Mucosa of rectum (tissue), 2 donors: ENCODE measurements at regions not wholly inside any gene's neighbourhood (a gene's known extent, or its start where the extent isn't known, plus 50 kb on each side); places are given as distances from the start of the nearest gene placed in this dataset.

Source experiments
- H3K27ac ChIP-seq, 2 donors: one replicate each; pipeline ENCODE4 v1.7.0; 2013; ENCODE audit warnings: inconsistent platforms in 2 of 2, low read depth in 2 of 2, low read length in 2 of 2
- H3K27me3 ChIP-seq, 2 donors: one replicate each; pipeline ENCODE4 v1.7.0; 2013; ENCODE audit warnings: low read length in 2 of 2; ENCODE audit not compliant: control insufficient read depth in 2 of 2, insufficient read depth in 2 of 2
- H3K36me3 ChIP-seq, 2 donors: one replicate each; pipeline ENCODE4 v1.7.0; 2013; ENCODE audit warnings: low read length in 2 of 2; ENCODE audit not compliant: control insufficient read depth in 2 of 2, insufficient read depth in 2 of 2
- H3K4me1 ChIP-seq, 2 donors: one replicate each; pipeline ENCODE4 v1.7.0; 2013; ENCODE audit warnings: low read length in 2 of 2, mild to moderate bottlenecking in 1 of 2; ENCODE audit not compliant: control insufficient read depth in 2 of 2, insufficient read depth in 2 of 2
- H3K4me3 ChIP-seq, 2 donors: one replicate each; pipeline ENCODE4 v1.7.0; 2013; ENCODE audit warnings: low read length in 2 of 2
- H3K9ac ChIP-seq, 2 donors: one replicate each; pipeline ENCODE4 v1.7.0; 2013; ENCODE audit warnings: low read length in 2 of 2, low read depth in 1 of 2, mild to moderate bottlenecking in 1 of 2
- H3K9me3 ChIP-seq, 2 donors: one replicate each; pipeline ENCODE4 v1.7.0; 2013; ENCODE audit warnings: low read length in 2 of 2; ENCODE audit not compliant: control insufficient read depth in 2 of 2
- donor health status: healthy.
- donor health status: Normal muscosa, but diverticular disease.

- H3K27ac ChIP-seq = no peak overlapping the region
- H3K36me3 ChIP-seq = no peaks in the 10 kb centered on the region
- H3K4me1 ChIP-seq = no peaks in the 10 kb centered on the region
- H3K9me3 ChIP-seq = no peaks in the 10 kb centered on the region
- H3K27me3 ChIP-seq = no peaks in the 10 kb centered on the region
- no peak overlapping the region for H3K4me3 ChIP-seq
- no peak overlapping the region for H3K9ac ChIP-seq
These were observed 155.2 kb downstream of the BARHL2 start for GRCh38 chr1:90561911-90562310.

DNA sequence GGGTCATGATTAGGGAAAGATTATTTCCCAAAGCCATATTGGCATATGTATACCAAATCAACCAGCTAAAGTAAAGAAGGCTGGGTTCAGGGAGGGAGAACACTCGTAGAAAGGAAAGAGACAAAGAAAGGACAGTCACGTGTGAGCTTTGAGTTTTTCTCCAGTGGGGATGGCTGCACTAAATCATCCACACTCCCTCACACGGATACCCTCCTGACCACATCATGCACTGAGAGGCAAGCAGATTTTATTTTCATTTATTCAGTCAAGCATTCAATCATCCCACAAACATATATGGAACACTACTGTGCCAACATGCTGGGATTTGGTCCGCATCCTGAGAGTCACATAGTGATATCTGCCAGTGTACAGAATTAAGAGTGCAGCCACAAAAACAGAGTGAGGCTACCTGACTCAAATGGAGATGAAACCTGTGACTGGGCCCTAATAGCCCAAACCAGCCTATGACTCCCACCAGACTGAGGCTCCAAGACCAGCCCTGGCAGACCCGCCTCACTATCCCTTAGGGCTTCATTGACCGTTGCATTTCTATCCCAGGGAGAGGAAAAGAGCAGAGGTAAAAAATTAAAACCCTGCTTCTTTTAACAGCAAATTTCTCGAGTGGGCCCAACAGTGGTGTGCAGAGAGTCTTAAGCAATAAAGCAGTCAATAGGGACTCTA lies 155.9 kb downstream of the BARHL2 start:
- H3K9me3 ChIP-seq = no peaks in the 10 kb centered on the region
- H3K36me3 ChIP-seq = no peaks in the 10 kb centered on the region
- no peak overlapping the region for H3K9ac ChIP-seq
- H3K27me3 ChIP-seq = no peaks in the 10 kb centered on the region
- no peaks in the 10 kb centered on the region for H3K4me1 ChIP-seq
- no peak overlapping the region for H3K4me3 ChIP-seq
- H3K27ac ChIP-seq = no peak overlapping the region

- no peak overlapping the region for H3K4me3 ChIP-seq
- H3K27ac ChIP-seq = no peak overlapping the region
- no peaks in the 10 kb centered on the region for H3K36me3 ChIP-seq
- H3K9ac ChIP-seq = no peak overlapping the region
- H3K9me3 ChIP-seq = no peaks in the 10 kb centered on the region
- no peaks in the 10 kb centered on the region for H3K4me1 ChIP-seq
- H3K27me3 ChIP-seq = no peaks in the 10 kb centered on the region
These were observed 158.2 kb downstream of the BARHL2 start for GRCh38 chr1:90558754-90559378.

DNA sequence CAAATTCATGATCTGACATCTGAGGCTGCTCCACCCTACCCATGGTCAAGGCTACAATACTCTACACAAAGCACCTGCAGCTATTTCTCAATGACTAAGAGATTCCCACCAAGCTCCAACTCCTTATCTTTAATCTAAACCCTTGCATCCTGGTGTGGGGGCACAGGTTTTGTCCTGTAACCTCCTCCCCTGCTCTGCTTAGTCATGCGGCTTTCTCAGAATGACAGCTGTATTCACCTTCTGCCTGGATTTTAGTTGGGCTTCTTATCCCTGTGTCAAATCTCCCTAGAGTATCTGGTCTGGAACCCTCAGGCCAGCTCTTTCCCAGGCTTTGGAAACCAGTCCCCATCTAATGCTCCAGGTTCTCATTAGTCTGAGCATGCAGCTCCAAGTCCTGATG lies 159.0 kb downstream of the BARHL2 start:
- no peak overlapping the region for H3K9ac ChIP-seq

DNA sequence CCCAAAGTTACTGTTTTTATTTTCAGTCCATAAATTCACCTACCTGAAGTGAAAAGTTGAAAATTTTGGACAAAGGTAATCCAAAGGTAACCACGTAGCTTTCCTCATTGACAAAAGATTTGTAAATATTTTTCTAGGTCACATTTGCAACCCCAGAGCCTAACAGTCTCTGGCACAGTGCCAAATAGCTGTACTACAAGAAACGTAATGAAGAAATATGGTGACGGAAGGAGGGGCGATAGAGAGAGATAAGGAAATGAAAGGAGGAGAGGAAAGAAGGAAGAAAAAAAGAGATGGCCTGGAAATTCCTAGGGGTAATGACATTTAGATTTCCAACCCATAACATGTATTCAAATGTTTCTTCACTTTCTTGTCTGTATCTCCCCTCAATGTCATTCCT lies 159.4 kb downstream of the BARHL2 start:
- Histone ChIP-seq H3K9me3 (no peaks in the 10 kb centered on the region), H3K36me3 (no peaks in the 10 kb centered on the region), H3K27ac (no peak overlapping the region), H3K27me3 (no peaks in the 10 kb centered on the region), H3K4me1 (no peaks in the 10 kb centered on the region), H3K4me3 (no peak overlapping the region), H3K9ac (no peak overlapping the region)

More for the DNA sequence above, 159.0 kb downstream of the BARHL2 start:
- H3K27ac ChIP-seq = no peak overlapping the region
- H3K4me1 ChIP-seq = no peaks in the 10 kb centered on the region
- H3K36me3 ChIP-seq = no peaks in the 10 kb centered on the region
- no peaks in the 10 kb centered on the region for H3K9me3 ChIP-seq
- no peak overlapping the region for H3K4me3 ChIP-seq
- H3K27me3 ChIP-seq = no peaks in the 10 kb centered on the region

GRCh38 chr1:90550626-90551406 lies 166.3 kb downstream of the BARHL2 start:
- Histone ChIP-seq H3K9ac (no peak overlapping the region), H3K27ac (no peak overlapping the region), H3K4me3 (no peak overlapping the region), H3K36me3 (no peaks in the 10 kb centered on the region), H3K4me1 (no peaks in the 10 kb centered on the region), H3K27me3 (peaks cover 0 to 4% of the 10 kb centered on the region in 2 donors), H3K9me3 (no peaks in the 10 kb centered on the region)

GRCh38 chr1:90544356-90544755 lies 172.7 kb downstream of the BARHL2 start:
- Histone ChIP-seq H3K9me3 (no peaks in the 10 kb centered on the region), H3K4me3 (no peak overlapping the region), H3K36me3 (no peaks in the 10 kb centered on the region), H3K4me1 (no peaks in the 10 kb centered on the region), H3K27ac (no peak overlapping the region), H3K27me3 (no peaks in the 10 kb centered on the region), H3K9ac (no peak overlapping the region)

DNA sequence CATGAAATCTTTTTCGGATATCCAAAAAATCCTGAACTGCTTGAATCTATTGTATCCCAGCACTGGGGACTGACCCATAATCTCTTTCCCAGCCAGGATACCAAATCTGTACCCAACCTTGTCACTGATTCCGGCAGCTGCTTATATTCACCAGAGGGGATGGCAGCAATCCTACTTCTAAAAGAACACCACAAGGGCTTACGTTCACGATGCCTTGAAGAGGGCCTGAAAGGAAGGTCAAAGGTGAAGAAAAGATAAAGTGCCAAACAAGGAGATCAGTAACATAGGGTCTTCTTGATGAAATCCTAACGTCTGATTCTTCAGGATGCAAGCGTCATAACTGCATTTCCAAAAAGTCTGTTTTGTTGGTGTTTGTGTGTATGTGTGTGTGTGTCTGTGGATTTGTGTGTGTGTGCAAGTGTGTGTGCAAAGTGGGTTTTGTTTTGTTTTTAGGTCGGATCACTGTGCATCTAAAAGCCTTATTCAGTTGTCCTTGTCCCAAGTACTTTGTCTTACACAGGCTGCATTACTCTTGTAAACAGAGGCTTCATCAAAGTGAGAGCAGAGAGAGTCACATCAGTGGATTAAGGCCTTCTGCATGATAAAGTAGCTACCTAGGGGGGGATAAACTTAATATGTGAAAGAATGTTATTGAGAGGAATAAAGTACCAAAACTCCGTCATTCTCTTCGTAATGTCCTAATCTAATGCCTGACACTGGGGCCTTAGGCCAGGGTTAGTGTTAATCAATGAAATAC lies 179.3 kb downstream of the BARHL2 start:
- no peaks in the 10 kb centered on the region for H3K36me3 ChIP-seq

GRCh38 chr1:90534663-90535295 lies 182.3 kb downstream of the BARHL2 start:
- Histone ChIP-seq H3K9ac (no peak overlapping the region), H3K9me3 (no peaks in the 10 kb centered on the region), H3K4me1 (no peaks in the 10 kb centered on the region), H3K36me3 (no peaks in the 10 kb centered on the region), H3K4me3 (no peak overlapping the region), H3K27me3 (no peaks in the 10 kb centered on the region), H3K27ac (no peak overlapping the region)

More for the DNA sequence above, 179.3 kb downstream of the BARHL2 start:
- no peak overlapping the region for H3K4me3 ChIP-seq
- no peaks in the 10 kb centered on the region for H3K27me3 ChIP-seq
- H3K9ac ChIP-seq = no peak overlapping the region
- H3K9me3 ChIP-seq = no peaks in the 10 kb centered on the region
- no peaks in the 10 kb centered on the region for H3K4me1 ChIP-seq
- H3K27ac ChIP-seq = no peak overlapping the region
